Mammary epithelial cell (primary cell): ENCODE measurements at regions not wholly inside any gene's neighbourhood (a gene's known extent, or its start where the extent isn't known, plus 50 kb on each side); places are given as distances from the start of the nearest gene placed in this dataset.
"Not testable (repeated sequence)": the region's sequence is repeated elsewhere in the genome, so short reads cannot be mapped to it uniquely, and the experiment has no call there.

Experiments
- CTCF ChIP-seq, 2 donors: IDR thresholded peaks in 1 of 2; conservative IDR thresholded peaks in 1 of 2; 2 replicates each; pipeline ENCODE4 v1.5.1; 2011 to 2012; ENCODE audit warnings: inconsistent platforms in 2 of 2, low read length in 2 of 2, mild to moderate bottlenecking in 2 of 2, control low read depth in 1 of 2, low read depth in 1 of 2; ENCODE audit not compliant: insufficient read depth in 1 of 2; ENCODE audit errors: extremely low read depth in 1 of 2
- EZH2 ChIP-seq: IDR thresholded peaks from 2 replicates; pipeline ENCODE4 v1.6.1; 2012; ENCODE audit warnings: low read length, inconsistent platforms, borderline replicate concordance

DNA sequence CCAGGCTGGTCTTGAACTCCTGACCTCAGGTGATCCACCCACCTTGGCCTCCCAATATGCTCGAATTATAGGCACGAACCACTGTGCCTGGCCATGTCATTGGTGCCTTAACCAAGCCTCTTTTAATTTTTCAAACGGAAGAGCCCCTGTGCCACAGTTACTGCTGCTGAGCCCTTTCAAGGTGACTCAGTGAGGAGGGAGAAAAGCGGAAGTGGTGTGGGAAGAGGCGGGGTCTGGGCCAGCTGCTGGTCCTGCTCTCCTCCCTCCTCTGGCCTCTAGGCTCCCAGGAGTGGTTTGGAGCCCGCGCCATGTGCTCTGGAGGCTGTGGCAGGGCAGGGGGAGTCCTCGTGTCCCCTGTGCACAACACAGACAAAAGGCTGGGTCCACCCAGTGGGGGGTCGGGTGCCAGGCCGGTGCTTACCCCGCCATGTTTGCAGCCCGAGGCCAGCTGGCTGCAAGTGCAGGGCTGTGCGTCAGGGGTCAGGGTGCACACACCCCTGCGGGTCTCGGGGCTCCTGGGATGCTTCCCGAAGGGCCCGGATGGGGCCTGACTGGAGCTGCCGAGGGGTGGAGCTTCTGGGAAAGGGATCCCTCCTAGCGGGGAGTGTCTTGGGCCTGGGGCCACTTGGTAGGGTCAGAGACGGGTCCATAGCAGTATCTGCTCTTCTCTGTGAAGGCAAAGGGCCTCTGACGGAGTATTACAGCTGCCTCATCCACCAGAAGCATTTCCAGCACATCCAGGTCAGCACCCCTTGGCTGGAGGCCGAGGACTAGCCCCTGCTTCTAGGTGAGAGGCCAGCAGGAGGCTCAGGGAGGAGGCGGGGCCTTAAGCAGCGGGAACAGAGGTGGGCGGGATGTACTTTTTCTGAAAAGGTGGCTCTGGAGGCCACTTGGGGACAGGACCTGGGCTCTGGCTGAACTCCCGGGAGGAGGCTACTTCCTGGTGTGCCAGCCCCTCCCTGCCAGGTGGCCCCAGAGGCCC lies 100.4 kb upstream of the CCZ1B start:
- TF ChIP-seq CTCF (conservative IDR thresholded peaks at IDR 0.05 in 1 of 2, IDR thresholded peaks at IDR 0.05 in 1 of 2; ENCODE audit: extremely low read depth in 1 of 2, insufficient read depth in 1 of 2, low read depth in 1 of 2, low read length in 2 of 2); EZH2: not testable (repeated sequence)
